ENCODE measurements at regions not wholly inside any gene's neighbourhood (a gene's known extent, or its start where the extent isn't known, plus 50 kb on each side); places are given as distances from the start of the nearest gene placed in this dataset.

DNA sequence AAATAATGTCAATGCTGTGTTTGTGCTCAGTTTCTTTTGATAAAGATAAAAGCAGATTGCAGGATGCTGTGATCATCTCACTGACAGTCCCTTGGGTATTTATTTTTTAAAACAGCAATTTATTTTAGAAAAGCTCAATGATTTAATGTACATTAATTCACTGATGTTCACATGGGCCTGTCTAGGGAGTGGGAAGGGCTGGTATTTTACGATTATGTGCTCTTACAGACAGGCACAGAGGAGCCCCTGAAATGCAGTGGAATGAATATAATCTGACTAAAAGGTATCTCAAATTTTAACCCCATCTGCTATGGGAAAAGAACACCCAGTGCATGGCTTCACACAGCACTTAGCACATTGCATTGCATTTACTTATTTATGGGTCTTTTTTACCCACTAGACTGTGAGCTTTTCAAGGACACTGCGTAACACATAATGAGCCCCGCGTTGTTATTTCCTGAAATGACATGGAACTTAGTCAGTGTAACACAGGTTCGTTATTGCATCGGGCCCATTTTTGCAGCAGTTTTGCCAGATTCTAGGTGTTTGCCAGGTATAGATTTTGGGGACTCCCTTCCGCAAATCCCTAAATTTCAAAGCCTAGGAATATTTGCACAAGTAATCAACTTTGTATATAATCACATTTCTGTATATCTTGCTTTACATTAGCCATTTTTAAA, 425.3 kb upstream of the FBXO33 start:
- H3K4me3 ChIP-seq (ENCODE audit: insufficient read depth, low read length, poor library complexity, severe bottlenecking): no peak overlapping the region
- no peak for TF ChIP-seq EZH2phosphoT487 (conservative IDR thresholded peaks at IDR 0.05; ENCODE audit: low read length)
- TF ChIP-seq, protein P1, sequence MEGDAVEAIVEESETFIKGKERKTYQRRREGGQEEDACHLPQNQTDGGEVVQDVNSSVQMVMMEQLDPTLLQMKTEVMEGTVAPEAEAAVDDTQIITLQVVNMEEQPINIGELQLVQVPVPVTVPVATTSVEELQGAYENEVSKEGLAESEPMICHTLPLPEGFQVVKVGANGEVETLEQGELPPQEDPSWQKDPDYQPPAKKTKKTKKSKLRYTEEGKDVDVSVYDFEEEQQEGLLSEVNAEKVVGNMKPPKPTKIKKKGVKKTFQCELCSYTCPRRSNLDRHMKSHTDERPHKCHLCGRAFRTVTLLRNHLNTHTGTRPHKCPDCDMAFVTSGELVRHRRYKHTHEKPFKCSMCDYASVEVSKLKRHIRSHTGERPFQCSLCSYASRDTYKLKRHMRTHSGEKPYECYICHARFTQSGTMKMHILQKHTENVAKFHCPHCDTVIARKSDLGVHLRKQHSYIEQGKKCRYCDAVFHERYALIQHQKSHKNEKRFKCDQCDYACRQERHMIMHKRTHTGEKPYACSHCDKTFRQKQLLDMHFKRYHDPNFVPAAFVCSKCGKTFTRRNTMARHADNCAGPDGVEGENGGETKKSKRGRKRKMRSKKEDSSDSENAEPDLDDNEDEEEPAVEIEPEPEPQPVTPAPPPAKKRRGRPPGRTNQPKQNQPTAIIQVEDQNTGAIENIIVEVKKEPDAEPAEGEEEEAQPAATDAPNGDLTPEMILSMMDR (IDR thresholded peaks at IDR 0.05; ENCODE audit: insufficient read depth, low read length, poor library complexity, severe bottlenecking): no peak
- H3K9me2 ChIP-seq (replicated peaks; ENCODE audit: insufficient read depth, low read length): no peaks in the 10 kb centered on the region
- no peaks in the 10 kb centered on the region for H3F3A ChIP-seq (ENCODE audit: insufficient read depth)
- no peaks in the 10 kb centered on the region for H3K79me2 ChIP-seq (ENCODE audit: insufficient read depth, low read length)
- H2AFZ ChIP-seq (ENCODE audit: low read depth, low read length, severe bottlenecking): no peak overlapping the region
- no peaks in the 10 kb centered on the region for H4K20me1 ChIP-seq (ENCODE audit: low read depth, low read length)
- no peaks in the 10 kb centered on the region for H3K9me3 ChIP-seq (ENCODE audit: insufficient read depth, low read length)
- H3K27ac ChIP-seq (ENCODE audit: low read depth, low read length): no peak overlapping the region
- H3K4me2 ChIP-seq (ENCODE audit: low read depth, low read length, poor library complexity, severe bottlenecking): no peak overlapping the region
- no peak overlapping the region for H3K9ac ChIP-seq (ENCODE audit: low read length)
- H3K27me3 ChIP-seq (ENCODE audit: low read length): no peaks in the 10 kb centered on the region
- no peaks in the 10 kb centered on the region for H3K36me3 ChIP-seq (ENCODE audit: low read length)

DNA sequence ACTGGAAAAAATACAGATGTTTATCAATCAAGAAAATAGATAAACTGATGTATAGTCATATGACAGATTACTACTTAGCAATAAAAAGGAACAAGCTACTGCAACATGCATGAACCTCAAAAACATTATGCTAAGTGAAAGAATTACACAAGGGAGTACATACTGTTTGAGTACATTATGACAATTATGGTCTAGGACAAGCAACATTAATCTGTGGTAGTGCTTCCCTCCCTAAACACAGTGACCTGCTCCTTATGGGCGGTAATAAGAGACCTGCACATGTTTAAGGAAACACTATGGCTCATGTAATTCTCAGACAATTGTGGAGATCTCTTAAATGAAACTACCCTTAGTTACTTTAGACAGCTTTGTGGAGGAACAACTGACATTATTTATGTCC, 421.2 kb upstream of the FBXO33 start:
- Histone ChIP-seq H2AFZ (ENCODE audit: low read depth, low read length, severe bottlenecking) (no peak overlapping the region), H4K20me1 (ENCODE audit: low read depth, low read length) (no peaks in the 10 kb centered on the region), H3K9me3 (ENCODE audit: insufficient read depth, low read length) (no peaks in the 10 kb centered on the region), H3K27me3 (ENCODE audit: low read length) (no peaks in the 10 kb centered on the region), H3K9ac (ENCODE audit: low read length) (no peak overlapping the region), H3K9me2 (replicated peaks; ENCODE audit: insufficient read depth, low read length) (no peaks in the 10 kb centered on the region), H3K79me2 (ENCODE audit: insufficient read depth, low read length) (no peaks in the 10 kb centered on the region), H3K4me3 (ENCODE audit: insufficient read depth, low read length, poor library complexity, severe bottlenecking) (no peak overlapping the region), H3F3A (ENCODE audit: insufficient read depth) (no peaks in the 10 kb centered on the region), H3K27ac (ENCODE audit: low read depth, low read length) (no peak overlapping the region), H3K4me2 (ENCODE audit: low read depth, low read length, poor library complexity, severe bottlenecking) (no peak overlapping the region), H3K36me3 (ENCODE audit: low read length) (no peaks in the 10 kb centered on the region)
- TF ChIP-seq EZH2phosphoT487 (conservative IDR thresholded peaks at IDR 0.05; ENCODE audit: low read length): no peak
- TF ChIP-seq, protein P1 (IDR thresholded peaks at IDR 0.05; ENCODE audit: insufficient read depth, low read length, poor library complexity, severe bottlenecking): no peak

- Histone ChIP-seq H3K4me2 (ENCODE audit: low read depth, low read length, poor library complexity, severe bottlenecking) (no peak overlapping the region), H3K36me3 (ENCODE audit: low read length) (no peaks in the 10 kb centered on the region), H3K27me3 (ENCODE audit: low read length) (no peaks in the 10 kb centered on the region), H4K20me1 (ENCODE audit: low read depth, low read length) (no peaks in the 10 kb centered on the region), H2AFZ (ENCODE audit: low read depth, low read length, severe bottlenecking) (no peak overlapping the region), H3K79me2 (ENCODE audit: insufficient read depth, low read length) (no peaks in the 10 kb centered on the region), H3F3A (ENCODE audit: insufficient read depth) (no peaks in the 10 kb centered on the region), H3K4me3 (ENCODE audit: insufficient read depth, low read length, poor library complexity, severe bottlenecking) (no peak overlapping the region), H3K9me2 (replicated peaks; ENCODE audit: insufficient read depth, low read length) (no peaks in the 10 kb centered on the region), H3K27ac (ENCODE audit: low read depth, low read length) (no peak overlapping the region), H3K9me3 (ENCODE audit: insufficient read depth, low read length) (no peaks in the 10 kb centered on the region), H3K9ac (ENCODE audit: low read length) (no peak overlapping the region)
- TF ChIP-seq EZH2phosphoT487 (conservative IDR thresholded peaks at IDR 0.05; ENCODE audit: low read length): no peak
- TF ChIP-seq, protein P1 (IDR thresholded peaks at IDR 0.05; ENCODE audit: insufficient read depth, low read length, poor library complexity, severe bottlenecking): no peak
Observed at GRCh38 chr14:39851202-39851601, 419.0 kb upstream of the FBXO33 start.
